ENCODE measurements at regions not wholly inside any gene's neighbourhood (a gene's known extent, or its start where the extent isn't known, plus 50 kb on each side); places are given as distances from the start of the nearest gene placed in this dataset.

DNA sequence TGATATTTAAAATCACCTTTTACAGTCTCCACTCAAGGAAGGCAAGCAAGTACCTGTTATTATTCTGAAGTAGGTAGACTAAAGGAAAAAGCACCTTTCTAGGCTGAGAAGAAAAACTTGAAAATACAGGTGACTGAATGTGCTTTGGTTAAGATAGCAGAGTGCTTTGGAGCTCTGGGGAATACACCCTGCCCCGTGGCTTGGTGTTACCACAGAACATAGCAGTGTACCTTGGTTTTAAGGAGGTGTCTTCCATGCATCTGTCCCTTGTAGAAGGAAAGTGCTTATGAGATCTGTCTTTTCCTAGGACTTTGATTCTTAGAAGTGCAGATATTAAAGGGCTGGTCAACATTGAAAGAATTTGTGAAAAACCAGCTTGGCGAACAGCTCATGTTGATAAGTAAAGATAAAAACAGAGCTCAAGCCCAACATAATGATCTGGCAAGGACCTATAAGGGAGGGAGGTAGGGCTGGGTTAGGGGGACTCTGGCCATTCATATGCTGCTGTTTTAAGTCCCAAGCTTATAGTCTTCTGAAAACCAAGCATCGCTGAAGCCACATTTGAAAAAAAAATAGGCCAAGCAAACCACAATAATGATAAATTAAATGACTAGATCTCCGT, 66.8 kb downstream of the ZNF608 start:
- TF ChIP-seq EZH2 (IDR thresholded peaks at IDR 0.05; ENCODE audit: insufficient read depth, poor library complexity, severe bottlenecking) (no peak), EZH2phosphoT487 (IDR thresholded peaks at IDR 0.05; ENCODE audit: insufficient read depth, low read depth) (no peak)
